Karpas-422 (cell line): ENCODE measurements at regions not wholly inside any gene's neighbourhood (a gene's known extent, or its start where the extent isn't known, plus 50 kb on each side); places are given as distances from the start of the nearest gene placed in this dataset.

Source experiments
- DNase-seq: peaks from one replicate; pipeline ENCODE4 v3.0.0-alpha.2; 2015
- H2AFZ ChIP-seq: fragments of 200-600 bp; sonication (generic); 2 replicates; pipeline ENCODE4 v1.6.1; 2014; ENCODE audit warnings: antibody characterized with exemption, low read length, mixed read lengths
- H3K27ac ChIP-seq: fragments of 200-600 bp; sonication (generic); 2 replicates; pipeline ENCODE4 v1.5.1; 2014; ENCODE audit warnings: mild to moderate bottlenecking, low read length, moderate library complexity
- H3K27me3 ChIP-seq: fragments of 200-600 bp; sonication (generic); 2 replicates; pipeline ENCODE4 v1.6.1; 2014; ENCODE audit warnings: low read length, mixed read lengths
- H3K36me3 ChIP-seq: fragments of 200-600 bp; sonication (generic); 2 replicates; pipeline ENCODE4 v1.6.1; 2014; ENCODE audit warnings: low read length, mixed read lengths; ENCODE audit not compliant: insufficient read depth
- H3K4me1 ChIP-seq: fragments of 200-600 bp; sonication (generic); 2 replicates; pipeline ENCODE4 v1.6.1; 2014; ENCODE audit warnings: mild to moderate bottlenecking, low read length, mixed read lengths
- H3K4me2 ChIP-seq: fragments of 200-600 bp; sonication (generic); 2 replicates; pipeline ENCODE4 v1.6.1; 2014; ENCODE audit warnings: low read length, low read depth, mild to moderate bottlenecking; ENCODE audit not compliant: poor library complexity, severe bottlenecking
- H3K4me3 ChIP-seq: fragments of 200-600 bp; sonication (generic); 2 replicates; pipeline ENCODE4 v1.5.1; 2014; ENCODE audit warnings: mild to moderate bottlenecking, antibody characterized with exemption, low read length, mixed read lengths
- H3K79me2 ChIP-seq: fragments of 200-600 bp; sonication (generic); 2 replicates; pipeline ENCODE4 v1.6.1; 2014; ENCODE audit warnings: mild to moderate bottlenecking, low read length, mixed read lengths
- H3K9ac ChIP-seq: fragments of 200-600 bp; sonication (generic); 2 replicates; pipeline ENCODE4 v1.6.0; 2014; ENCODE audit warnings: low read length
- H3K9me2 ChIP-seq: fragments of 200-600 bp; sonication (generic), shearing (Covaris generic); replicated peaks from 2 replicates; pipeline ENCODE4 v1.6.0; 2014; ENCODE audit warnings: mild to moderate bottlenecking, low read length, moderate library complexity; ENCODE audit not compliant: insufficient read depth
- H3K9me3 ChIP-seq: fragments of 300-700, 200-600 bp; sonication (generic); 2 replicates; pipeline ENCODE4 v1.6.1; 2014; ENCODE audit warnings: low read length, mixed read lengths
- H4K20me1 ChIP-seq: fragments of 200-600 bp; sonication (generic); 2 replicates; pipeline ENCODE4 v1.6.1; 2014; ENCODE audit warnings: mild to moderate bottlenecking, antibody characterized with exemption, low read length, low read depth; ENCODE audit not compliant: insufficient read depth

DNA sequence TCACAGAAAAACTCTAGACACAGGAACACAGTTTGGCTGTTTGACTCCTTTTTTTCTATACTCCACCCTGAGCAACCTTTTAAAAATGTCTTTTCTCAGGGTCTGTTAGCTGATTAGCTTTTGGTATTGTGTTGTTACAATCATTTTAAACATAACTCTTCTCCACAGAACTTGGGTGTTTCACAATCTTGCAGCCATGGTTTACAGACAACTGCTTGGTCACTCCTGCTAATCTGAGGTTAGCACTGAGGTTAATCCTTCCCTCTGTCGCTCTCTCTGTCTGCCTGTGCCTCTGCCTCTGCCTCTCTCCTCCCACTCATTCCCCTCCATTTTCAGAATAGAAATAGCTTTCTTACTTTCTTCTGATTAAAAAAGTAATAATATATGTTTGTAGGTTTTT, 62.4 kb upstream of the ZBED5 start:
- Histone ChIP-seq H3K9ac (no peak overlapping the region), H2AFZ (no peak overlapping the region), H3K4me1 (no peaks in the 10 kb centered on the region), H3K79me2 (no peaks in the 10 kb centered on the region), H3K27ac (no peak overlapping the region), H3K27me3 (no peaks in the 10 kb centered on the region), H3K9me3 (no peaks in the 10 kb centered on the region), H4K20me1 (no peaks in the 10 kb centered on the region), H3K4me3 (no peak overlapping the region), H3K4me2 (no peak overlapping the region), H3K36me3 (no peaks in the 10 kb centered on the region), H3K9me2 (no peaks in the 10 kb centered on the region)
- DNase-seq, result no peak

DNA sequence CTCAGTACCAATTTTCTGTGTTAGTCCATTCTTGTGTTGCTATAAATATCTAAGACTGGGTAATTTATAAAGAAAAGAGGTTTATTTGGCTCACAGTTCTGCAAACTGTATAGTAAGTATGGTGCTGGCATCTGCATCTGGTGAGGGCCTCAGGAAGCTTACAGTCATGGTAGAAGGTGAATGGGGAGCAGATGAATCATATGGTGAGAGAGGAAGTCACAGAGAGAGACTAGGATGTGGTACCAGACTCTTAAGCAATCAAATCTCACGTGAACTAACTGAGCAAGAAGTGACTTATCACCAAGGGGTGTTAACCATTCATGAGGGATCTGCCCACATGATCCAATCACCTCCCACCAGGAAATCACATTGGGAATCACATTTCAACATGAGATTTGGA, 60.8 kb upstream of the ZBED5 start:
- Histone ChIP-seq H3K27me3 (no peaks in the 10 kb centered on the region), H3K27ac (no peak overlapping the region), H3K4me1 (peaks cover 5% of the 10 kb centered on the region), H3K79me2 (no peaks in the 10 kb centered on the region), H3K9ac (no peak overlapping the region), H3K9me2 (no peaks in the 10 kb centered on the region), H3K4me2 (no peak overlapping the region), H2AFZ (no peak overlapping the region), H4K20me1 (no peaks in the 10 kb centered on the region), H3K9me3 (no peaks in the 10 kb centered on the region), H3K36me3 (no peaks in the 10 kb centered on the region), H3K4me3 (no peak overlapping the region)
- DNase-seq, result no peak

DNA sequence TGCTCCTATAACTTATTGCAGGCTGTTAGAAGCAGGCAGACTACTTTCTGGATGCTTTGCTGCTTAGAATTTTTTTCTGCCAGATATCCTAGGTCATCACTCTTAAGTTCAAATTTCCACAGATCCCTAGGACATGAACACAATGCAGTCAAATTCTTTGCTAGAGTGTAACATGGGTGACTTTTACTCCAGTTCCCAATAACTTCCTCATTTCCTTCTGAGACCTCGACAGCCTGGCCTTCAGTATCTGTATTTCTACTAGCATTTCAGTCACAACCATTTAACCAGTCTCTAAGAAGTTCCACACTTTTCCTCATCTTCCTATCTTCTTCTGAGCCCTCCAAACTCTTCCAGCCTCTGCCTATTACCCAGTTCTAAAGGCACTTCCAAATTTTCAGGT, 60.4 kb upstream of the ZBED5 start:
- no peaks in the 10 kb centered on the region for H3K9me2 ChIP-seq
- no peaks in the 10 kb centered on the region for H3K79me2 ChIP-seq
- no peak for DNase-seq
- H4K20me1 ChIP-seq, result no peaks in the 10 kb centered on the region
- H3K4me3 ChIP-seq, result no peak overlapping the region
- H3K4me1 ChIP-seq, result peaks cover 9% of the 10 kb centered on the region
- H3K27ac ChIP-seq, result no peak overlapping the region
- H3K36me3 ChIP-seq, result no peaks in the 10 kb centered on the region
- H3K9me3 ChIP-seq, result no peaks in the 10 kb centered on the region
- H2AFZ ChIP-seq, result no peak overlapping the region
- no peak overlapping the region for H3K4me2 ChIP-seq
- no peaks in the 10 kb centered on the region for H3K27me3 ChIP-seq
- H3K9ac ChIP-seq, result no peak overlapping the region

DNA sequence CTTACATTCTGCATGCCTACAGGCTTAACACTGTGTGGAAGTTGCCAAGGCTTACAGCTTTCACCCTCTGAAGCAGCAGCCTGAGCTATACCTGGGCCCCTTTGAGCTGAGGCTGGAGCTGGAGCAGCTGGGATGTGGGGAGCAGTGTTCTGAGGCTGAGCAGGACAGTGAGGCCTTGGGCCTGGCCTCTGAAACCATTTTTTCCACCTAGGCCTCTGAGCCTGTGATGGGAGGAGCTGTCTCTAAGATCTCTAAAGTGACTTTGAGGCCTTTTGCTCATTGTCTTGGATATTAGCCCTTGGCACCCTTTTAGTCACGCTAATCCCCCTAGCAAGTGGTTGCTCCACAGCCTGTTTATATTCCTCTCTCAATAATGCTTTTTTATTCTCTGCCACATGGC, 59.9 kb upstream of the ZBED5 start:
- Histone ChIP-seq H3K36me3 (no peaks in the 10 kb centered on the region), H3K27me3 (no peaks in the 10 kb centered on the region), H2AFZ (no peak overlapping the region), H3K4me2 (no peak overlapping the region), H3K9me3 (no peaks in the 10 kb centered on the region), H4K20me1 (no peaks in the 10 kb centered on the region), H3K4me3 (no peak overlapping the region), H3K4me1 (peaks cover 14% of the 10 kb centered on the region), H3K27ac (no peak overlapping the region), H3K9ac (no peak overlapping the region), H3K9me2 (no peaks in the 10 kb centered on the region), H3K79me2 (no peaks in the 10 kb centered on the region)
- DNase-seq, result no peak

DNA sequence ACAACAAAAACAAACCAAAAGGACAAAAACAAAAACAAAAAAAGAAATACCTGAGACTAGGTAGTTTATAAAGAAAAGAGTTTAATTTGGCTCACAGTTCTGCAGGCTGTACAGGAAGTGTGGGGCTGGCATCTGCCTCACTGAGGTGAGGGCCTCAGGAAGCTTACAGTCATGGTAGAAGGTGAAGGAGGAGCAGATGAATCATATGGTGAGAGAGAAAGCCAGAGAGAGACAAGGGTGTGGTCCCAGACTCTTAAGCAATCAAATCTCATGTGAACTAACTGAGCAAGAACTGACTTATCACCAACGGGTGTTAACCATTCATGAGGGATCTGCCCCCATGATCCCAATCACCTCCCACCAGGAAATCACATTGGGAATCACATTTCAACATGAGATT, 58.8 kb upstream of the ZBED5 start:
- Histone ChIP-seq H3K36me3 (no peaks in the 10 kb centered on the region), H3K9me2 (no peaks in the 10 kb centered on the region), H3K27ac (no peak overlapping the region), H3K27me3 (no peaks in the 10 kb centered on the region), H3K9ac (no peak overlapping the region), H3K79me2 (no peaks in the 10 kb centered on the region), H4K20me1 (no peaks in the 10 kb centered on the region), H3K4me3 (no peak overlapping the region), H3K9me3 (no peaks in the 10 kb centered on the region), H2AFZ (no peak overlapping the region), H3K4me2 (no peak overlapping the region), H3K4me1 (peaks cover 18% of the 10 kb centered on the region)
- DNase-seq, result no peak

DNA sequence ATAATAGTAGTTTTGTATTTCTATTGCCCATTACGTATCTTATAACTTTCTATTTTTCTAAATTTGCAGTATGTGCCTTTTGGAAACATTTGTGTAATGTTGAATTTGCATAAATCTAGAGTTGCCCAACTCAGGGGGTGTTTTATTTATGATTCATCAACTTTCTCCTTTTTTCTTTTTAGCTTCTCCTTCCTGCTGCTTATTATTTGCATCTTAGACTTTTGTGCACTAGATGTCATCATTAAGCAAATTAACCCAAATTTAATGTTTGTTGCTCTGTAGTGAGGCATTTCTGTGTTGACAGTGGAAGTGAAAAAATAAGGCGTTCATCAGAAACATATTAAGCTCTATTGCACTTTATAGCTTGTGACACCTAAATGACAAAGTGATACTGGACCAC, 56.2 kb upstream of the ZBED5 start:
- Histone ChIP-seq H3K27me3 (no peaks in the 10 kb centered on the region), H3K9me2 (no peaks in the 10 kb centered on the region), H3K9me3 (no peaks in the 10 kb centered on the region), H3K9ac (no peak overlapping the region), H2AFZ (no peak overlapping the region), H3K79me2 (no peaks in the 10 kb centered on the region), H3K4me3 (no peak overlapping the region), H3K36me3 (no peaks in the 10 kb centered on the region), H3K4me2 (no peak overlapping the region), H4K20me1 (no peaks in the 10 kb centered on the region), H3K27ac (no peak overlapping the region), H3K4me1 (peaks cover 18% of the 10 kb centered on the region)
- no peak for DNase-seq

DNA sequence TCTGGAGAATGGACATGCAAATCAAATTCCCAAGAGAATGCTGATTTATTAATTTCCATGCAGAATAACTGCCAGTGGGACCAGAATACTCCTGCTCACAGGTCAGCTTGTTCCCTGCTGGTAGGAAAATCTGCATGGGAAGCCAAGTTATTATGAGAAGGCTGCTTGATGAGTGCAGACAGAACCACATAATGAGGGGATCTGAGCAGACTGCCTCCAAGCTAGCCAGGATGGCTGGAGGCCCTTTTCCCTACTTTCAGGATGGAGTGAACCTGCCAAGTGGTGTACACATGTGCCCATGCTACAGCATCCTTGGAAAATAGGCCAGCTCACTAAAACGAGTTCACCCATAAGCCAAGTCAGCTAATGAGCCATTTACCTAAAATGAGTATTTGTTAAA, 55.2 kb upstream of the ZBED5 start:
- H4K20me1 ChIP-seq, result no peaks in the 10 kb centered on the region
- H3K4me1 ChIP-seq, result peaks cover 18% of the 10 kb centered on the region
- H3K9me3 ChIP-seq, result no peaks in the 10 kb centered on the region
- no peak overlapping the region for H2AFZ ChIP-seq
- no peaks in the 10 kb centered on the region for H3K9me2 ChIP-seq
- H3K79me2 ChIP-seq, result no peaks in the 10 kb centered on the region
- H3K36me3 ChIP-seq, result no peaks in the 10 kb centered on the region
- H3K4me2 ChIP-seq, result peak overlapping the region; percentile 18
- H3K9ac ChIP-seq, result no peak overlapping the region
- H3K4me3 ChIP-seq, result no peak overlapping the region
- DNase-seq, result peak; percentile 43
- no peak overlapping the region for H3K27ac ChIP-seq
- H3K27me3 ChIP-seq, result no peaks in the 10 kb centered on the region

DNA sequence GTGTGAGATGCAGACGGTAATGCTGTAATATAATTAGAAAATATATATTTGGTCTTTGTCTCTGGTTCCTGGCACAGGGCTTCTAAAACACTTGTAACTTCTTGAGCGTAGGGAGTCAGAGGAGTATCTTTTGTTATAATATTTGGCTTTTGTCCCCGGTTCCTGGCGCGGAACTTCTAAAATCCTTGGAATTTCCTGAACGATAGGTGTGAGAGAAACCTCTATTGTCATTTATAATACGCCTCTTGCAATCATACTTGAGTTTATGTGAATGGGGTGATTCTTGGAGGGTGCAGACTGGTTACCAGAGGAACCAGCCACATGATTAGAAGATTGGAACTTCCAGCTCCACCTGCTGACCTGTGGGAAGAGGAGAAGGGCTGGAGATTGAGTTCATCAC, 54.1 kb upstream of the ZBED5 start:
- Histone ChIP-seq H3K4me2 (no peak overlapping the region), H3K9ac (no peak overlapping the region)

More for the DNA sequence above, 54.1 kb upstream of the ZBED5 start:
- Histone ChIP-seq H4K20me1 (no peaks in the 10 kb centered on the region), H3K4me1 (peaks cover 18% of the 10 kb centered on the region), H3K27ac (no peak overlapping the region), H3K9me2 (no peaks in the 10 kb centered on the region), H3K9me3 (no peaks in the 10 kb centered on the region), H3K4me3 (no peak overlapping the region), H3K27me3 (no peaks in the 10 kb centered on the region), H2AFZ (no peak overlapping the region), H3K79me2 (no peaks in the 10 kb centered on the region), H3K36me3 (no peaks in the 10 kb centered on the region)
- no peak for DNase-seq
